HG03159 (cell line): ENCODE measurements at regions not wholly inside any gene's neighbourhood (a gene's known extent, or its start where the extent isn't known, plus 50 kb on each side); places are given as distances from the start of the nearest gene placed in this dataset.

Experiments
- ATAC-seq: cut with Tn5 transposase; IDR thresholded peaks from one replicate; pipeline ENCODE4 v1.9.1; 2021; ENCODE audit warnings: mild to moderate bottlenecking, moderate library complexity; ENCODE audit not compliant: unreplicated experiment

DNA sequence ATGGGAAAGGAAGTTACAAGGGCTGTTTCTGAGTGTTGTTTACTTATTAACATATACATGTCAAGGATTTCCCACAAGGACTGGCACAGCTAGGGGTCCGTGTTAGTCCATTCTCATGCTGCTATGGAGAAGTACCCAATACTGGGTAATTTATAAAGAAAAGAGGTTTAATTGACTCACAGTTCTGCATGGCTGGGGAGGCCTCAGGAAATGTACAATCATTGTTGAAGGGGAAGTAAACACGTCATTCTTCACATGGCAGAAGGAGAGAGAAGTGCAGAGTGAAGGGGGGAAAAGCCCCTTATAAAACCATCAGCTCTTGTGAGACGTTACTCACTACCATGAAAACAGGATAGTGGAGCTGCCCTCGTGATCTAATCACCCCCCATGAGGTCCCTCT, 128.9 kb upstream of the CELF4 start:
- no peak for ATAC-seq

DNA sequence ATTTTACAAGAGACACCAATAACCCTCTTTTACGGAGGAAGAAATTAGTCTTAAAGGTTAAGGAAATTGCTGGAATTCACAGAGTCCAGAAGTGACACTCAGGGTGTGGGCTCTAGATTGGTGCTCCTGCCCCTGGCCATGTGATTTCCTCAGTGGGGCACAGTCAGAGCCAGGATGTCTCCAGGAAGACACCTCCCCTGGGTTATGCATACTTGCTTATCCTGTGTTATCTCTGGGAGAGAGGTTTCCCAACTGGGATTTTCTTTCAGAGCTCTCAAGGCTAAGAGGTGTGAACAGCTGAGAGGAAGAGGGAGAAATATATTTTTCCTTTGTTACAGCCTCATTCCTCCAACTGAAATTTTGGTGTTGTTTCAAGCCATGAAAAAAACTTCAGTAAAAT, 125.6 kb upstream of the CELF4 start:
- ATAC-seq: no peak

DNA sequence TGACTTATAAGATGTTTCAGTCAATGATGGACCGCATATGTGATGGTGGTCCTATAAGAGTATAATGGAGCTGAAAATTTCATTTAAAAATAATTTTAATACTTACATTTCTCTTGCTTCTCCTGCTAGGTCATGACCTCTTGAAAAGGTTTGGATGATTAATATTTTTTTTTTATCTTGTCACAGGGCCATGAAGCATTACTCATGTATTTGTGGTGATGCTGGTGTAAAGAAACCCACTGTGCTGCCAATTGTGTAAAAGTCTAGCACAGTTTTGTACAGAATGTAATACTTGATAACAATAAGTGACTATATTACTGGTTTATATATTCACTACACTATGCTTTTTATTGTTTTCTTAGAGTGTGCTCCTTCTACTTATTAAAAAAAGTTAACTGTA, 124.2 kb upstream of the CELF4 start:
- ATAC-seq: no peak

DNA sequence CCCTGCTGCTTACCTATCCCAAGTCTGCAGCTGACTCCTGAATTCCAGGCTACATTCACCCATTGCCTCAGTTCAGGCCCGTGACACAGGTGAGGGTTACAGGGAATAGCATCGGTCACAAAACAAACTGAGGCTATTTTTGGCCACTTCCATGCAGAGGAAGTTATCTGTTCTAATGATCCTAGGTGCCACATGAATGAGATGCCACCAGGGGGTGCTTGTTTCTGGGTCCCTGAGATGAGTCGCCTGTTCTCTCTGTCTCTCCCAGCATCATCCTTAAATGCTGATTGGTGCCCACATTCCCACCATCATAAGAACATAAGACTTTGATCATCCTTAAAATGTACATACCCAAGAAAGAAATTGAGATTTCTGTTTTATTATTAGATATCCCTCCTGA, 119.0 kb upstream of the CELF4 start:
- ATAC-seq: no peak

DNA sequence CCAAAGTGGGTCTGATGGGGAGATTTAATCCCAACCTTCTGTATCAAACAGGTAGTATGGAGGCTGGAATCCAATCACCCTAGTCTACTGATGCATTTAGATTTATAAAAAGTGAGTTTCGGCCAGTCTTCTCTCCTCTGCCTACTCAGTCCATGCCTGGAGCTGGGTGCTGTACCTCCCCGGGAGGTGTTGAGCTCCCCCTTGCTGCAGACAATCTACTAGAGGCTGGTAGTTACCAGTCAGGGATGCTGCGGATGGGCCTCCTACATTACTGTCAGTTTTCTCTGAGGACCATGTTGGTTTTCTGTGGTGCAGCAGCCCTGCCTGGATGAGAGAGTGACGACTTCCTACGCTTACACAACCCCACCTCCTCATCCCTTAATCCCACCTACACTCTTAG, 118.6 kb upstream of the CELF4 start:
- no peak for ATAC-seq

DNA sequence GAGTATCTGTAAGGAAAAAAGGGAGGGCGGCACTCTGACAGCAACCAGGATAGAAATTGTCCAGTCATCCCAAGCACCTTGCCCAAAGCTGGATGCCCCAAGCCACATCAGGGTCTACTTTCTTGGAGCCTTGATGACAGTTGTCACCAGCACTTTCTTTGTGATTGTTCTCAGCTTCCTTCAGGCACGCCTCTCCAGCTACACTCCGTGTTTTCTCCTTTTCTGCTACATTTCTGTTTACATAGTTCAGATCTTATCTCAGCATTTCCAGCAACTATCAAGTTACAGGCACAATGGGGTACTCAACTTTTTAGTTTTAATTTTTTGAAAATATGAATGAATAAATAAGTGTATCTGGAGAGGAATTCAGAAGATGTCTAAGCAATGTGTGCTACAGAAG, 115.3 kb upstream of the CELF4 start:
- no peak for ATAC-seq

DNA sequence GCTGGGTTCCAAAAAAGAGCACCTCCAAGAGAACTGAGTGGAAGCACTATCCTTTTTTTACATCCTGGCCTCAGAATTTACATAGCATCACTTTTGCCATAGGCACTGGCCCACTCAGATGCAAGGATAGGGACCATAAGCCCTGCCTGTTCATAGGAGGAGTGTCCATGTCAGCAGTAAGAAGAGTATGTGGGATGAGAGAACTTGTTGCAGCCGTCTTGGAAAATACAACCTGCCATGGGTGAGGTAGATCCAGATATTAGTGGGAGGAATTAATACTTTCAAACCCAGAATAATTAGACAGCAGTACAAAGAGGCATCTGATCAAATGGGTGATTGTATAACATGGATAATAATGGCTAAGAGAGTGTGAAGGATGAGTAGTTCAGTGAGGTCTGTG, 110.7 kb upstream of the CELF4 start:
- no peak for ATAC-seq

DNA sequence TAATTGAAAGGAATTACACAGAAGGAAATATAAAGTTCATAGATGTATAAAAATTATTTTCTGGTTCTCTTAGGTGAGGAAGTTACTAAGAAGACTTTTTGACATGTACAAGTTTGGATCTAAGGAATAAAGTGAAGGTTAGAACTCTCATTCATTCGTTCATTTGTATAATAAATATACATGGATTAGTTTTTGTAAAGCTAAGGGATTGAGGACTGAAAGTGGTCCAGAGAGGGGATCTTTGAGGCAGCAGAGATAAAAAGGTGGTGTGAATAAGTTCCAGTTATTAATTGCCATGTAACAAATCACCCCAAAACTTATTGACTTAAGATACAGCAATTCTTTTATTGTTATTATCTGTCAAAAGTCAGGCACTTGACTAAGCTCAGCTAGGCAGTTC, 110.1 kb upstream of the CELF4 start:
- no peak for ATAC-seq

DNA sequence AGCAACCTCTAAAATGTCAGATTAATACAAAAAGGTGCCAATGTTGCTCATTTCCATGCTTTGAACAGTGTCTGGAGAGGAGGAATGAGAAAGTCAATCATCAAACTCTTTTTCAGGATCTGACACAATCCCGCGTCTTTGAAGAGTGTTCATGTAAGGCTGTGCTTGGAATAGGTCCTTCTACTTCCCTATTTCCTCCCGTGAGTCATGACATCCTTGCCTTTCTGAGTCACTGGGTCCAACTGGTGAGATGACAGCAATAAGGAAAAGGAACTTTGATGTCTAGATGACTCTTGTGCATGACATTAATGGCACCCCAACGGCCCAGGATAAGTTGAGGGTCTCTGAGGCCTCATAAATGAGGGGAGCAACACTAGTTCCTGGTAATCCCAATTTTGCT, 109.0 kb upstream of the CELF4 start:
- no peak for ATAC-seq

DNA sequence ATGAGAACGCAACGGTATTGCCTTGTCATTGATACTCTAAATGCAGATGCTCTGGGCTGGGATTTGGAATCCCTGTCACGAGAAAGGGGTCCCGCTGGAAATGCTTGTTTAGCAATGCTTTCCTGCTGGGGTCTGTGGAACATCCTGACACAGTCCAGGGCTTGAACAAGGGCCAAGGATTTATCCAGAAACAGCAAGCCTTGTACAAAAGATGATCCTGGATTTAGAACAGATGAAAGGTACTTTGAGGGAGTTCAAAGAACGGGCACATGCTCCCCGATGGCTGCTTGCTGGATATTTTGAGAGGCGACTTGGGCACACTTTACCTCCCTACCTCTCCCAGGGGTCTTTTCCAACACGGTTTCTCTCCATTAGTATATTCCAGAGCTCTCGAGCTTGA, 108.1 kb upstream of the CELF4 start:
- ATAC-seq: no peak

DNA sequence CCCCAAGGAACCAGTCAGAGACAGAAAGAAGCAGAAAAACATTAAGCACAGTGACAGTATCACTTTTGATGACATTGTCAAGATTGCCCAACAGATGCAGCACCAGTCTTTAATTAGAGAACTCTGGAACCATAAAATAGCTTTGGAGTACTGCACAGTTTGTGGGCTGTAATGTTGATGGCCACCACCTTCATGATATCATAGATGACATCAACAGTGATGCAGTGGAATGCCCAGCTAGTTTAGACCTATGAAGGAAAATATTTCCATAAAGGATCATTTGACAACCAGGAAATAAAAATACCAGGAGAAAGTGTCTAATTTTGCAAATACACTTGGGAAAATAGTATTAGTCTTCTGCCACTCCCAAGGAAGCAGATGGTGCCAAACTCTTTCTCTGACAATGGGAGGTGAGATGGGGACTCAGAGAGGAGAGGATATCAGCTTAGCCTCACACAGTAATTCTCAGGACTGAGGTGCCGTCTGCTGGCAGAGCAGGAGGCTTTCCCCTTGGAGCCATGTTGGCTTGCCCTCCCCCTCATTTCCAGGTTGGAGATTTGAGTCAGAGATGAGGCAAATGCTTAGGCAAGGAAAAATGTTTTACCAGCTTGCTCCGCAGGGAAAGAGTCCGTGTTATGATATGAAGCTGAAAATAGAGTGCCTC, 107.5 kb upstream of the CELF4 start:
- no peak for ATAC-seq

DNA sequence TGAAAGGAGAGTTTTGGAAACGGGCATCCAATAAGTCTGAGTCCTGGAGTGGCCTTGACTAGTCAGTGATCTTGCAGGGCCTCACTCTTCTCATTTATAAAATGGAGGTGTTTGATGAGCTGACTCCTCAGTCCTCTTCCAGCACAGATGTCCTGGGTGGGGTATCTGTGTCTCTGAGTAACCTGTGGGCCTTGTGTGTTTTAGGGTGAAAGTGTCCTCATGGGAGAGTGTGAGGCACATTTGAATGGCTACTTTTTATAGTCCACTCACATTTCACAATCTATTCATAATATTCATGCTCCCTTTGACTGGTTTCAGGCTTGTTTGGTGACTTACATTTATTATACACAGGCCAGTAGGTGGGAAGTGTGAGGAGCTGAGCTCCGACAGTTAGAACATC, 106.4 kb upstream of the CELF4 start:
- no peak for ATAC-seq

DNA sequence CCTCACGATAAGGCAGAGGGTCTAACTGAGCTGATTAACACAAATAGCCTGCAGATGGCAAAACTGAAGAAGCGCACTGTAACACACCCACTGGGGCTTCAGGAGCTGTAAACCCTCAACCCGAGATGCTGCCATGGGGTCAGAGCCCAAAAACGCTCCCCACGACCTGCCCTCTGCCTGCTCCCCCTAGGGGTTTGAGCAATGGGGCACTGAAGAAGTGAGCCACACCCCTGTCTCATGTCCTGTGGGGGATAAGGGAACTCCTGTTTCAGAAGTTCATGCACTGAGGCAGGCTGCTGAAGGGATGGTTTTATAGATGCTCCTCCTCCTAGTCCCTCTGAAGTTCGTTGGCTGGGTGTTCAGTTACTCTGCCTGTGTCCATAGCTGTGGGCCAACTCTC, 105.9 kb upstream of the CELF4 start:
- ATAC-seq: no peak

DNA sequence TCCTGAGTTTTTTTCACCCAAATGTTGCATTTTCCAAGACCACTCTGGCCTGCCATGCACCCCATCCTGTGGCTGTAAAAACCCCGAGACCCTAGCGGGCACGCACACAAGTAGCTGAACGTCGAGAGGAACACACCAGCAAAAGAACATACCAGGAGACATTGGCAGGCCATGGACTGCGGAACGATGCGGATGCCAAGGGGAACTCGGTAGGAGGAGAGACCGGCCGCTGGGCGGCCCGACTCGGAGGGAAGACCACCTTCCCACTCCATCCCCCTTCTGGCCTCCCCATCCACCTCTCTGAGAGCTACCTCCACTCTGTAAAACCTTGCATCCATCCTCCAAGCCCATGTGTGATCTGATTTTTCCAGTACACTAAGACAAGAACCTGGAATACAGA, 105.5 kb upstream of the CELF4 start:
- no peak for ATAC-seq

DNA sequence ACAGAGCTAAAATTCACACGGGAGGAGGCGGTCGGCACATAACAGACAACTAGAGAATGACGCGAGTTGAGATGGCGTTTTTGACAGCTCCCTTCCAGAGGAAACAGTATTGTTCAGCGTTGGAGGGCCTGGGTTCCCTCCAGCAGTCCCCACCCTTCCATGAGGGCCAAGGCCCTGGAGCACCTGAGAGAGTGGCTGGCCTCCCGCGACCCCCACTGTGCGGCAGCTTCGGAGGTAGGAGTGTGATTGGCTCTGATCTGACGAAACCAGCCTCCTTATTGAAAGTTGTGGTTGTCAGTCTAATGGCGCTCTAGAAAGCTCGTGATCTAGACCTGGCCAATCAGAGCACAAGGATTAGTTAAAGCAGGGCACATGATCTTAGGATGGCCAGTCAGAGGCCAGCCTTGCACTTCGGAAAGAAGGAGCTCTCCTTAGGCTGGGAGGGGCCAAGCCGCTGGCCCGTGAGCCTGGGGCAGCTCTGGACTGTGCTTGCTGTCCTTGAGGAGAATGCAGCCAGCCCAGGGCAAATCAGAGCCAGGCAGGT, 104.5 kb upstream of the CELF4 start:
- ATAC-seq: no peak

DNA sequence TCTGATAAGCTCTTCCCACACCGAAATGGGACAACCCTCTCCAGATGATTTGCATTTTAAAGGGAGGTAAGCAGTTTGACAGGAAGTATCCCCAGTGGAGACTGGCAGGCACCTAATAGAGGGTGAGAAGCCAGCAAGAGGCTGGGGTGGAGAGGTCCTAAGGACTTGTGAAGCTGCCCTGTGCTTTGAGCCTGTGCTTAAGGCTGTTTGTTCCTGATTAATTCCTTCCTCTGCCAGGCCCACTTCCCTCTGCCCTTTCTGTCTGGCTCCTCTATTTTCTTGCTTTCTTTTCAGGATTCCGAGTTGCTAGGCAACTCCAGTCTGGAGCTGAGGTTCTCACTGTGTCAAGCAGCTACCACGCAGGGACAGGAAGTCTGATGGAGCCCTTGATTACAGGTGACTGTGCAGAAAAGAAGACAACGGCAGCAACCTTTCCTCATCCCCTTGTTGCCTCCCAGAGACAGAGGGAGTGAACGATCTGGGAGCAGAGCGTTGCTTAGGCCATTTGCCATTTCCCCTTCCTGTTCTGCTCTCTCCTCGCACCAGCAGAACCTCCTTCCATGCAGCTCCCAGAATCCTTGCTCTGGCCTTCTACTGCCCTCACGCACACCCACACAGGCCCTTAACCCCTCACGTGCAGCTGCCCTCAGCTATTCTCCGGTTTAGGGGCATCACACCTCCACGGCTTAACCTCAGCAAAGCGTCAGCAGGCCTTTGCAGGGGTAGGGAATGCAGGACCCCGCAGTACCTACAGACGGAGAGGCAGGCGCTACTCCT, 103.6 kb upstream of the CELF4 start:
- no peak for ATAC-seq

DNA sequence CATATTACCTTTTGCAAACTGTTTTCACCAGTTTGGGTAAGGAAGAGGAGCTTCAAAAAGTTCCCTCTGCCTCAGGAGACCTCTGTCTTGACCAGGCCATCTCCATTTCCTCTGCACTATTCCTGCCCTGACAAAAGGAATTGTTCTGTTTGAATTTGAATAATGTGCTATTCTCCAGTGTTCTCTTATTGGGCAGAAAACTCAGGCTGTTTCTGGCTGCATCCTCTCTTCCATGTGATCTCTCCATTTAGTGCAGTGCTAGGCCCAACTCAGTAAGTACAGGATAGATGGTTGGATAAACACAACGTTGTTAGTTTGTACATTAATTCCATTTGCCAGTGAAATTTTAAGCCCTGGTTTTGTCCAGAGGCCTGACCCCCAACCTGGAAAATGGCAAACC, 102.2 kb upstream of the CELF4 start:
- no peak for ATAC-seq

DNA sequence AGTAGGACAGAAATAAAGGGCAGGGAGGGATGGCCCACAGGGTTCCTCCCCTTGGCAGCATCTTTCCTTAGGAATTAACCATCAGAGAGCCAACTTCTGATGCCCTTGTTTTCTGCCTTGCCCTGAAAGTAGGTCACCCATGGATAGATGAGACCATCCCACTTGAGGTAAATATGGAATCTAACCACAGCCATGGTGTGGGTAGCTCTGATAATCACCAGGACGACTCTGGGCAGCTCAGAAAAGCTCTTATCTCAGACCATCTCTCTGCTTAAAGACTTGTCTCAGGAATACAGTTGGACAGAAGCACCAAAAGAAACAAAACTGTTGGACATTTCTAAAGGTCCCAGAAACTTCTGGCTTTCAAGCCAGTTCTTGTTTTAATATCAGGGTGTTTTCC, 101.4 kb upstream of the CELF4 start:
- no peak for ATAC-seq

DNA sequence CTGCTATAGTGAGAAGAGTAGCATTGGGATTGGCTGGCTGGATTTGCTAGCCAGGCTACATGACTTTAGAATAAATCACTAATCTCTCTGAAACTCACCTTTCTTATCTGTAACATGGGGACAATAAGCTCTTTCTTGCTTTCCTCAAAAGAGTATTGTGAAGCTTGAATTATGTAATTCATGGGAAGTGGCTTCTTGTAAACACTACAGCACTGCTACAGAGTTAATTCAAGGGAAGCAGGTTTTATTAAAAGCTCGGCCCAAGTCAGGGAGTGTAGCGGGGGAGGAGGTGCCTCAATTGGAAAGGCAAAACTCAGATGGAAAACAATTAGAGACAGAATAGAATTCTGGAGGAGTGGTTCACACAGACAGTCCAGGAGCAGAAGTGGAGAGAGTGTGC, 100.9 kb upstream of the CELF4 start:
- ATAC-seq: no peak

DNA sequence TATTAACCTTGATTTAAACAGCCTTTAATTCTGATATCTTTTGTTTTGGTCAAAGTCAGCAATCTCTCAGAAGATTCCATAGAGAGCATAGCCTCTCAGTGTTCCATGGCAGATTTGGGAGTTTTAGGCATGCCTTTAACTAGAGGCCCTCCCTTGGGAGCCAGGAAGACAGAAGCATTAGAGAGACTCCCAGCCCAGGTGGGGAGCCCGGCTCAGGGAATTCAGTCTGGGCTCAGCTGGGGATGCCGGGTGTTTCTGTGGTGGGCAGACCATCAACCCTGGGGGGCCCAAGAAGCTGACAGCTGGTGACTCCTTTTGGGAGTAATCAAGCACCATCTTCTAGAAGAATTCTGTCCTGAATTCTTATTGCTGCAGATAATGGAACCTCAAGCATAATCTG, 99.7 kb upstream of the CELF4 start:
- ATAC-seq: no peak

DNA sequence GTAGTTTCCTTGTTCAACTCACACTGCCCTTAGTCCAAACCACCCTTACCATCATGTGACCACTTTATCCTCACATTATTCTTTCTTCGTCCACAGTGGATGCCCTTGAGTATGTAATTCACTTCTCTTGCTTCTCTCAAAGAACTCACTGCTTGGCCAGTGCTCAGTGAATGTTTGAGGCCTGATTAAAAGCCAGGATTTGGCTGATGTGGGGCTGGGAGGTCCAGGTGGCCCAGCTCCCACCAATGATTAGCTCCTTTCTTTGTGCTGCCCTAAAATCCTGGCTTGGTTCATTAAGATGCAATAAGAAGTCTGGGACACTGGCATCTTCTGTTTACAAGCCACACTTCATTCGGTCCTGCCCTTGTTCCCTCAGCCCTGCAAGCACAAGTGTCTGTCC, 97.8 kb upstream of the CELF4 start:
- ATAC-seq: no peak

DNA sequence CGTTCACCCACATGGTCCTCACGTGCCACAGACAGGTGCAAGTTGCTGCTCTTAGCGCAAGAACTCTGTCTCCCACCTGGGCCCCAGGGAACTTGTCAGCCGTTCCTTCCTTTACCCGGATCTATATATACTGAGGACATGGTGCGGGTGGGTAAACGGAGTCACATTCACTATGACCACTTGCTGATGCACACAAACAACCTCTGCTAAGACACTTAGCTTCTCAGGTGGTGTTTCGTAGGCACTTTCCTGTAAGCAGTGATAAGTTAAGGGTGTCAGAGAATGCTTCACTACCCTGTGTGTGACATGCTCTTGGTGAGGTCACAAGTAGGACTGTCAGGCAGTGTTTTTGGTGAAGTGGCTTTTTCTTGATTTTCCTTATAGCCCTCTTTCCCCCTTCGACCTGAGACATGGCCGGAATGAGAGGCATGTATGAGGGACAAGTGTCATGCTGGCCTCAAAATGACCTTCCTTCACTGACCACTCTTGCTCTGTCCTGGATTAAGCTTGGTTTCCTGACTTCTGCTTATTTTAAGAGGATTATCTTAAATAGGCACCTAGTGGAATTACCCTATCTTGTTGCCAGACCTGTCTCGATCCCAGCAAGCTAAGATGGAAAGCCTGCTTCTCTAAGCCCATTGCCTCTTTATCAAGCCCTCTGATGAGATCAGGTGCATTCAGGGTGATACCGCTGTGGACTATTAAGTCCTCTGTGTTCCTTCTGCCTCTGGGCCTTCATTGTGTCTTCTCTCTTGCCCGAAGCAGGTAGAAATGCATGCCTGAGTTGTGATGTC, 97.1 kb upstream of the CELF4 start:
- no peak for ATAC-seq
